Astrocyte (in vitro differentiated cells and primary cell): ENCODE measurements at regions not wholly inside any gene's neighbourhood (a gene's known extent, or its start where the extent isn't known, plus 50 kb on each side); places are given as distances from the start of the nearest gene placed in this dataset.

Experiments used
- EZH2 ChIP-seq: IDR thresholded peaks from 2 replicates; pipeline ENCODE4 v1.6.1; 2012; ENCODE audit warnings: mild to moderate bottlenecking, low read length, inconsistent platforms; ENCODE audit not compliant: insufficient read depth
- TF ChIP-seq, protein P1 (sequence below): IDR thresholded peaks from 2 replicates; pipeline ENCODE4 v1.5.1; 2011; ENCODE audit warnings: low read depth, mild to moderate bottlenecking, inconsistent platforms, low read length, moderate library complexity; ENCODE audit not compliant: insufficient read depth

DNA sequence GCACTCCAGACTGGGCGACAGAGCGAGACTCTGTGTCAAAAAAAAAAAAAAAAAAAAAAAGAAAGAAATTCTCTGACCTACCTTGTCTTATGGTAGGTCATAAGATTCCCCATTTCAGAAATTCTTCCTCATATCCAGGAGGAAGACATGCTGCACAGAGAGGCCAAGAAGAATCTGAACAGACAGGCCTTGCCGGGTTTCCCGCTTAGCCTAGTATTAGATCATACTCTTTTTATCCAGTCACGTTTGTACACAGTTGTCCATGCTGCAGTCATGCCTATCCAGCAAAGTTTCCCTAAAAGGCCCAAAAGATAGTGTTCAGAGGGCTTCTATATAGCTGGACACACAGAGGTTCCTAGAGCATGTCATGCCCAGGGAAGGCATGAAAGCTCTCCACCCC lies 93.6 kb upstream of the CHODL start:
- TF ChIP-seq, protein P1, sequence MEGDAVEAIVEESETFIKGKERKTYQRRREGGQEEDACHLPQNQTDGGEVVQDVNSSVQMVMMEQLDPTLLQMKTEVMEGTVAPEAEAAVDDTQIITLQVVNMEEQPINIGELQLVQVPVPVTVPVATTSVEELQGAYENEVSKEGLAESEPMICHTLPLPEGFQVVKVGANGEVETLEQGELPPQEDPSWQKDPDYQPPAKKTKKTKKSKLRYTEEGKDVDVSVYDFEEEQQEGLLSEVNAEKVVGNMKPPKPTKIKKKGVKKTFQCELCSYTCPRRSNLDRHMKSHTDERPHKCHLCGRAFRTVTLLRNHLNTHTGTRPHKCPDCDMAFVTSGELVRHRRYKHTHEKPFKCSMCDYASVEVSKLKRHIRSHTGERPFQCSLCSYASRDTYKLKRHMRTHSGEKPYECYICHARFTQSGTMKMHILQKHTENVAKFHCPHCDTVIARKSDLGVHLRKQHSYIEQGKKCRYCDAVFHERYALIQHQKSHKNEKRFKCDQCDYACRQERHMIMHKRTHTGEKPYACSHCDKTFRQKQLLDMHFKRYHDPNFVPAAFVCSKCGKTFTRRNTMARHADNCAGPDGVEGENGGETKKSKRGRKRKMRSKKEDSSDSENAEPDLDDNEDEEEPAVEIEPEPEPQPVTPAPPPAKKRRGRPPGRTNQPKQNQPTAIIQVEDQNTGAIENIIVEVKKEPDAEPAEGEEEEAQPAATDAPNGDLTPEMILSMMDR: no peak
- TF ChIP-seq EZH2: no peak
